PFSK-1 (cell line): ENCODE measurements at regions not wholly inside any gene's neighbourhood (a gene's known extent, or its start where the extent isn't known, plus 50 kb on each side); places are given as distances from the start of the nearest gene placed in this dataset.

Source experiments
- FOXP2 ChIP-seq: optimal IDR thresholded peaks from 2 replicates; pipeline ENCODE3; 2011; ENCODE audit warnings: borderline replicate concordance, control low read depth, inconsistent platforms; ENCODE audit not compliant: insufficient read depth; ENCODE audit errors: extremely low read length, extremely low read depth
- POLR2AphosphoS5 ChIP-seq: IDR thresholded peaks from 2 replicates; pipeline ENCODE4 v1.6.1; 2012; ENCODE audit warnings: low read depth, mild to moderate bottlenecking, control low read depth, low read length, moderate library complexity
- REST ChIP-seq, 2 experiments: IDR thresholded peaks; 2 replicates each; pipeline versions ENCODE4 v1.6.1 to v1.8.0; 2011 to 2012; ENCODE audit warnings: low read depth in 2 of 2, low read length in 2 of 2, control low read depth in 1 of 2, inconsistent platforms in 1 of 2, mild to moderate bottlenecking in 1 of 2, moderate library complexity in 1 of 2; ENCODE audit not compliant: insufficient read depth in 1 of 2
- SIN3A ChIP-seq: IDR thresholded peaks from 2 replicates; pipeline ENCODE4 v1.6.1; 2012; ENCODE audit warnings: mild to moderate bottlenecking, low read length, moderate library complexity, borderline replicate concordance; ENCODE audit not compliant: insufficient read depth
- TAF1 ChIP-seq: IDR thresholded peaks from 2 replicates; pipeline ENCODE4 v1.6.1; 2012; ENCODE audit warnings: low read length, control low read depth, borderline replicate concordance; ENCODE audit not compliant: insufficient read depth

- TF ChIP-seq SIN3A (no peak), POLR2AphosphoS5 (no peak), TAF1 (no peak)
Observed at GRCh38 chr11:28697920-28698827, 590.0 kb downstream of the METTL15 start.

- TF ChIP-seq POLR2AphosphoS5 = no peak
- TF ChIP-seq REST (IDR thresholded peaks at IDR 0.05; ENCODE audit: insufficient read depth in 1 of 2, low read depth in 2 of 2, low read length in 2 of 2) = no peak
- no peak for TF ChIP-seq SIN3A
- no peak for TF ChIP-seq FOXP2
- no peak for TF ChIP-seq TAF1
Observed at GRCh38 chr11:28696591-28696990, 588.4 kb downstream of the METTL15 start.

- TF ChIP-seq REST (IDR thresholded peaks at IDR 0.05; ENCODE audit: insufficient read depth in 1 of 2, low read depth in 2 of 2, low read length in 2 of 2) (no peak), FOXP2 (no peak), POLR2AphosphoS5 (no peak), SIN3A (no peak), TAF1 (no peak)
Observed at GRCh38 chr11:28690746-28691145, 582.6 kb downstream of the METTL15 start.

GRCh38 chr11:28684011-28684586 is 575.9 kb downstream of the METTL15 start:
- TF ChIP-seq FOXP2 = no peak
- TF ChIP-seq POLR2AphosphoS5 = no peak
- no peak for TF ChIP-seq SIN3A
- TF ChIP-seq TAF1 = no peak
- TF ChIP-seq REST (IDR thresholded peaks at IDR 0.05; ENCODE audit: insufficient read depth in 1 of 2, low read depth in 2 of 2, low read length in 2 of 2) = no peak

GRCh38 chr11:28679795-28680468 is 571.7 kb downstream of the METTL15 start:
- no peak for TF ChIP-seq REST (IDR thresholded peaks at IDR 0.05; ENCODE audit: insufficient read depth in 1 of 2, low read depth in 2 of 2, low read length in 2 of 2)
- no peak for TF ChIP-seq TAF1
- TF ChIP-seq POLR2AphosphoS5 = no peak
